ENCODE measurements at regions not wholly inside any gene's neighbourhood (a gene's known extent, or its start where the extent isn't known, plus 50 kb on each side); places are given as distances from the start of the nearest gene placed in this dataset.
"Not testable (repeated sequence)": the region's sequence is repeated elsewhere in the genome, so short reads cannot be mapped to it uniquely, and the experiment has no call there.

GRCh38 chr13:19345158-19345557 is 163.5 kb upstream of the TUBA3C start:
- Histone ChIP-seq H3K27ac (ENCODE audit: low read depth, low read length, poor library complexity, severe bottlenecking) (no peak overlapping the region), H3K9me3 (ENCODE audit: low read length) (no peaks in the 10 kb centered on the region), H3K36me3 (ENCODE audit: insufficient read depth, low read length) (no peaks in the 10 kb centered on the region), H3K9me2 (ENCODE audit: insufficient read depth, low read length) (no peaks in the 10 kb centered on the region), H3K4me1 (ENCODE audit: insufficient read depth, low read length, poor library complexity, severe bottlenecking) (no peaks in the 10 kb centered on the region), H4K20me1 (ENCODE audit: insufficient read depth, low read length) (no peaks in the 10 kb centered on the region), H3K4me2 (ENCODE audit: low read length) (no peak overlapping the region), H3K4me3 (ENCODE audit: low read depth, low read length, poor library complexity, severe bottlenecking) (no peak overlapping the region), H2AFZ (ENCODE audit: low read length) (no peak overlapping the region), H3K79me2 (ENCODE audit: insufficient read depth, low read depth, low read length) (no peaks in the 10 kb centered on the region)
- no peak for DNase-seq (ENCODE audit: low spot score)
- CTCF ChIA-PET (ENCODE audit: unreplicated experiment): no interaction called here
- intact Hi-C loops (cut with micrococcal nuclease; ENCODE audit: unreplicated experiment): no loop called here
- no TSS peak for BruUV-seq (replicated peaks)
- POLR2A ChIA-PET: no interaction called here
- TF ChIP-seq, protein P1, sequence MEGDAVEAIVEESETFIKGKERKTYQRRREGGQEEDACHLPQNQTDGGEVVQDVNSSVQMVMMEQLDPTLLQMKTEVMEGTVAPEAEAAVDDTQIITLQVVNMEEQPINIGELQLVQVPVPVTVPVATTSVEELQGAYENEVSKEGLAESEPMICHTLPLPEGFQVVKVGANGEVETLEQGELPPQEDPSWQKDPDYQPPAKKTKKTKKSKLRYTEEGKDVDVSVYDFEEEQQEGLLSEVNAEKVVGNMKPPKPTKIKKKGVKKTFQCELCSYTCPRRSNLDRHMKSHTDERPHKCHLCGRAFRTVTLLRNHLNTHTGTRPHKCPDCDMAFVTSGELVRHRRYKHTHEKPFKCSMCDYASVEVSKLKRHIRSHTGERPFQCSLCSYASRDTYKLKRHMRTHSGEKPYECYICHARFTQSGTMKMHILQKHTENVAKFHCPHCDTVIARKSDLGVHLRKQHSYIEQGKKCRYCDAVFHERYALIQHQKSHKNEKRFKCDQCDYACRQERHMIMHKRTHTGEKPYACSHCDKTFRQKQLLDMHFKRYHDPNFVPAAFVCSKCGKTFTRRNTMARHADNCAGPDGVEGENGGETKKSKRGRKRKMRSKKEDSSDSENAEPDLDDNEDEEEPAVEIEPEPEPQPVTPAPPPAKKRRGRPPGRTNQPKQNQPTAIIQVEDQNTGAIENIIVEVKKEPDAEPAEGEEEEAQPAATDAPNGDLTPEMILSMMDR (conservative IDR thresholded peaks at IDR 0.05; ENCODE audit: low read length): no peak
- no peak for TF ChIP-seq EZH2phosphoT487 (IDR thresholded peaks at IDR 0.05; ENCODE audit: borderline replicate concordance, low read depth, low read length)

DNA sequence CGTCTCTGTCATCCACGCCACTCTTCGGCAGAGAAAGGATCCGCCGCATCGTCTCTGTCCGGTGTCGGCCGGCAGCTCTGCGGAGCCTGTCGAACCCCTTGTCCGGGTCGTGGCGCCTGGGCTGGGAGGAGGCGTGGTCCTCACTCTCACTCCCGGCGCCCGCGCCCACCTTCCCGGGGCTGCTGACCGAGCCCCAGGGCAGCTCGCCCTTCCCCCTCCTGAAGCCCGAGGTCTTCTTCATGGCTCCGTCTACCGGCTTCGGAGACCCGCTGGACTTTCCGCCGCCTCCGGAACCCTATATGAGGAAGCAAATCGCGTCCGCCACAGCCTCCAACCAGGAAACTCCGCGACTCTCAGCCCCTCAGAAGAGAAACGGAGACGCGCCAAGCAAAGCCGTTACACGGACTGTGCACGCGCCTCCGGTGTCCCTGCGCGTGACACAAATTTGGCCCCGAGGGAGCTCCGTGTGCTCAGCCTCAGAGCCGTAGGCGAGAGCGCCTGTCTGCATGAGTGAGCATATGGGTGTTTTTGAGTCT is 163.0 kb upstream of the TUBA3C start:
- H3K36me3 ChIP-seq (ENCODE audit: insufficient read depth, low read length); H3K27ac ChIP-seq (ENCODE audit: low read depth, low read length, poor library complexity, severe bottlenecking); H3K9me2 ChIP-seq (ENCODE audit: insufficient read depth, low read length); DNase-seq (ENCODE audit: low spot score); H3K4me2 ChIP-seq (ENCODE audit: low read length); H3K79me2 ChIP-seq (ENCODE audit: insufficient read depth, low read depth, low read length); intact Hi-C loops (cut with micrococcal nuclease; ENCODE audit: unreplicated experiment); H3K9me3 ChIP-seq (ENCODE audit: low read length); H4K20me1 ChIP-seq (ENCODE audit: insufficient read depth, low read length); H3K4me3 ChIP-seq (ENCODE audit: low read depth, low read length, poor library complexity, severe bottlenecking); POLR2A ChIA-PET; CTCF ChIA-PET (ENCODE audit: unreplicated experiment); BruUV-seq (replicated peaks); H3K4me1 ChIP-seq (ENCODE audit: insufficient read depth, low read length, poor library complexity, severe bottlenecking); H2AFZ ChIP-seq (ENCODE audit: low read length): not testable (repeated sequence)

- no peak overlapping the region for H3K27ac ChIP-seq (ENCODE audit: low read depth, low read length, poor library complexity, severe bottlenecking)
- no peaks in the 10 kb centered on the region for H3K79me2 ChIP-seq (ENCODE audit: insufficient read depth, low read depth, low read length)
- H3K36me3 ChIP-seq (ENCODE audit: insufficient read depth, low read length): no peaks in the 10 kb centered on the region
- no peak overlapping the region for H3K4me2 ChIP-seq (ENCODE audit: low read length)
- no peaks in the 10 kb centered on the region for H3K9me3 ChIP-seq (ENCODE audit: low read length)
- ChIA-PET POLR2A (no interaction called here), CTCF (ENCODE audit: unreplicated experiment) (no interaction called here)
- H3K9me2 ChIP-seq (ENCODE audit: insufficient read depth, low read length): no peaks in the 10 kb centered on the region
- no peak for DNase-seq (ENCODE audit: low spot score)
- H4K20me1 ChIP-seq (ENCODE audit: insufficient read depth, low read length): no peaks in the 10 kb centered on the region
- intact Hi-C loops (cut with micrococcal nuclease; ENCODE audit: unreplicated experiment): no loop called here
- no peak for TF ChIP-seq EZH2phosphoT487 (IDR thresholded peaks at IDR 0.05; ENCODE audit: borderline replicate concordance, low read depth, low read length)
- TF ChIP-seq, protein P1 (conservative IDR thresholded peaks at IDR 0.05; ENCODE audit: low read length): no peak
- BruUV-seq (replicated peaks): no TSS peak
- H3K4me3 ChIP-seq (ENCODE audit: low read depth, low read length, poor library complexity, severe bottlenecking): no peak overlapping the region
- no peaks in the 10 kb centered on the region for H3K4me1 ChIP-seq (ENCODE audit: insufficient read depth, low read length, poor library complexity, severe bottlenecking)
- H2AFZ ChIP-seq (ENCODE audit: low read length): no peak overlapping the region
These were observed 150.8 kb upstream of the TUBA3C start for GRCh38 chr13:19332378-19332777.
